ENCODE measurements at regions not wholly inside any gene's neighbourhood (a gene's known extent, or its start where the extent isn't known, plus 50 kb on each side); places are given as distances from the start of the nearest gene placed in this dataset.

DNA sequence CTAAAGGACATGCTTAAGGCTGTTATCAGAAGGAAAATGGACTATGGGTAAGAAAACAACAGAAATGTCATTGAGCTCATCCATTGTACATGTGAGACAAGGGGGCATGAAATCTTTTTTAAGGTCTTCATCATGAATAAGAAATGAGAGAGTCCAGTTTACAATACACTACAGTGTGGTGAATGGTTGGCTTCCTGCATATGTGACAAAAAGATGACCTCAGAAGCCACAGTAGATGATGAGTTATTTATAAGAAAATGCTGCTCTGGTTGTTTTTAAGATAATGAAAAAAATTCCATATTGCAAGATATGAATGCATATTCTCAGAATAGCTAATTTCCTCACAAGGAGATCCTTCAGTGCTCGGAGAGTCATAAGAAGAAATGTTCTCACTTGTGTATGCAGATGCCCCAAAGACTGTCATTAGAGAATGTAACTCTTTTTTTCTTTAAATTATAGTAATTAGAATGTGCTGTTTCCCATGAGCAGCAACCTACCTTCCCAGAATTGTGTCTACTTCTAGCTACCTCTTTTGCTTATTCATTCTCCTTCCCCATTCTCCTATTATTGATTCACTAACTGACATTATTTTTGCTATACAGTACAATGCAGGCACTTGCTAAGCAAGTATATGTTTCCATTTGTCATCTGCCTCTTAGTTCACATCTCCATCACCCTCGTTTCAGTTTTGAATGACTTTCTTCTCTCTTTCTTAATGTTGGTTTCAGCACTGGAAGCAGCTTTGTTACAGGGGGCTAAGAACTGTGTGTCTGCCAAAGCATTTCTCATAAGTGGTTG is 152.0 kb upstream of the PEX5L start:
- no peak overlapping the region for H2BK5ac ChIP-seq (ENCODE audit: low read depth, low read length, poor library complexity)

GRCh38 chr3:180189310-180189648 is 152.5 kb upstream of the PEX5L start:
- DNase-seq: no peak
- Histone ChIP-seq H2BK120ac (ENCODE audit: insufficient read depth, low read length, poor library complexity) (no peak overlapping the region), H3K27ac (ENCODE audit: low read depth, low read length) (no peak overlapping the region), H3K36me3 (ENCODE audit: control insufficient read depth in 1 of 2, insufficient read depth in 2 of 2, low read length in 2 of 2) (no peaks in the 10 kb centered on the region), H3K4me3 (ENCODE audit: low read depth, low read length) (no peak overlapping the region), H2AFZ (ENCODE audit: insufficient read depth, low read length, poor library complexity) (no peak overlapping the region), H3K14ac (ENCODE audit: low read length) (no peak overlapping the region), H3K9ac (ENCODE audit: low read length) (no peak overlapping the region), H3K18ac (ENCODE audit: low read length) (no peak overlapping the region), H4K12ac (ENCODE audit: low read depth, low read length) (no peak overlapping the region), H3K27me3 (ENCODE audit: insufficient read depth, low read length) (no peaks in the 10 kb centered on the region), H2BK12ac (ENCODE audit: low read length) (no peak overlapping the region), H3K4me2 (ENCODE audit: low read length) (no peak overlapping the region), H3K9me3 (ENCODE audit: insufficient read depth, low read depth, low read length) (no peaks in the 10 kb centered on the region), H4K8ac (ENCODE audit: low read depth, low read length) (no peak overlapping the region), H2AK5ac (ENCODE audit: low read length) (no peak overlapping the region), H3K79me1 (ENCODE audit: low read length) (no peaks in the 10 kb centered on the region), H3K23ac (ENCODE audit: low read length) (no peak overlapping the region), H2BK5ac (ENCODE audit: low read depth, low read length, poor library complexity) (no peak overlapping the region), H3K4me1 (ENCODE audit: control insufficient read depth in 1 of 2, insufficient read depth in 2 of 2, low read length in 2 of 2) (no peaks in the 10 kb centered on the region), H4K91ac (ENCODE audit: low read depth, low read length) (no peak overlapping the region), H3K79me2 (ENCODE audit: control insufficient read depth, insufficient read depth, low read length, poor library complexity) (no peaks in the 10 kb centered on the region), H3K4ac (ENCODE audit: low read depth, low read length) (no peak overlapping the region)
- WGBS (ENCODE audit: extremely low coverage, insufficient coverage, insufficient read length): no CpG with 5 or more reads among the region's 3 CpGs

More for the DNA sequence above, 152.0 kb upstream of the PEX5L start:
- no peak for DNase-seq
- Histone ChIP-seq H3K27me3 (ENCODE audit: insufficient read depth, low read length) (no peaks in the 10 kb centered on the region), H3K23ac (ENCODE audit: low read length) (no peak overlapping the region), H4K8ac (ENCODE audit: low read depth, low read length) (no peak overlapping the region), H3K27ac (ENCODE audit: low read depth, low read length) (no peak overlapping the region), H3K4me2 (ENCODE audit: low read length) (no peak overlapping the region), H2AFZ (ENCODE audit: insufficient read depth, low read length, poor library complexity) (no peak overlapping the region), H4K91ac (ENCODE audit: low read depth, low read length) (no peak overlapping the region), H3K9me3 (ENCODE audit: insufficient read depth, low read depth, low read length) (no peaks in the 10 kb centered on the region), H2BK120ac (ENCODE audit: insufficient read depth, low read length, poor library complexity) (no peak overlapping the region), H3K14ac (ENCODE audit: low read length) (no peak overlapping the region), H2AK5ac (ENCODE audit: low read length) (no peak overlapping the region), H3K18ac (ENCODE audit: low read length) (no peak overlapping the region), H3K4ac (ENCODE audit: low read depth, low read length) (no peak overlapping the region), H3K36me3 (ENCODE audit: control insufficient read depth in 1 of 2, insufficient read depth in 2 of 2, low read length in 2 of 2) (no peaks in the 10 kb centered on the region), H3K9ac (ENCODE audit: low read length) (no peak overlapping the region), H3K4me1 (ENCODE audit: control insufficient read depth in 1 of 2, insufficient read depth in 2 of 2, low read length in 2 of 2) (no peaks in the 10 kb centered on the region), H3K79me2 (ENCODE audit: control insufficient read depth, insufficient read depth, low read length, poor library complexity) (no peaks in the 10 kb centered on the region), H3K4me3 (ENCODE audit: low read depth, low read length) (no peak overlapping the region), H3K79me1 (ENCODE audit: low read length) (no peaks in the 10 kb centered on the region), H4K12ac (ENCODE audit: low read depth, low read length) (no peak overlapping the region), H2BK12ac (ENCODE audit: low read length) (no peak overlapping the region)
- no CpG with 5 or more reads among the region's 2 CpGs for whole genome bisulfite sequencing (ENCODE audit: extremely low coverage, insufficient coverage, insufficient read length)

- Histone ChIP-seq H3K14ac (ENCODE audit: low read length) (no peak overlapping the region), H4K91ac (ENCODE audit: low read depth, low read length) (no peak overlapping the region), H3K4ac (ENCODE audit: low read depth, low read length) (no peak overlapping the region), H4K8ac (ENCODE audit: low read depth, low read length) (no peak overlapping the region), H3K79me2 (ENCODE audit: control insufficient read depth, insufficient read depth, low read length, poor library complexity) (no peaks in the 10 kb centered on the region), H3K4me1 (ENCODE audit: control insufficient read depth in 1 of 2, insufficient read depth in 2 of 2, low read length in 2 of 2) (no peaks in the 10 kb centered on the region), H2BK120ac (ENCODE audit: insufficient read depth, low read length, poor library complexity) (no peak overlapping the region), H3K27me3 (ENCODE audit: insufficient read depth, low read length) (no peaks in the 10 kb centered on the region), H3K9ac (ENCODE audit: low read length) (no peak overlapping the region), H4K12ac (ENCODE audit: low read depth, low read length) (no peak overlapping the region), H2AK5ac (ENCODE audit: low read length) (no peak overlapping the region), H2AFZ (ENCODE audit: insufficient read depth, low read length, poor library complexity) (no peak overlapping the region), H3K23ac (ENCODE audit: low read length) (no peak overlapping the region), H3K27ac (ENCODE audit: low read depth, low read length) (no peak overlapping the region), H3K4me3 (ENCODE audit: low read depth, low read length) (no peak overlapping the region), H3K9me3 (ENCODE audit: insufficient read depth, low read depth, low read length) (no peaks in the 10 kb centered on the region), H3K79me1 (ENCODE audit: low read length) (no peaks in the 10 kb centered on the region), H3K4me2 (ENCODE audit: low read length) (no peak overlapping the region), H2BK12ac (ENCODE audit: low read length) (no peak overlapping the region), H3K36me3 (ENCODE audit: control insufficient read depth in 1 of 2, insufficient read depth in 2 of 2, low read length in 2 of 2) (no peaks in the 10 kb centered on the region), H3K18ac (ENCODE audit: low read length) (no peak overlapping the region), H2BK5ac (ENCODE audit: low read depth, low read length, poor library complexity) (no peak overlapping the region)
- DNase-seq: no peak
- no CpG with 5 or more reads among the region's 1 CpG for WGBS (ENCODE audit: extremely low coverage, insufficient coverage, insufficient read length)
These were observed 159.9 kb upstream of the PEX5L start for GRCh38 chr3:180196658-180197057.

DNA sequence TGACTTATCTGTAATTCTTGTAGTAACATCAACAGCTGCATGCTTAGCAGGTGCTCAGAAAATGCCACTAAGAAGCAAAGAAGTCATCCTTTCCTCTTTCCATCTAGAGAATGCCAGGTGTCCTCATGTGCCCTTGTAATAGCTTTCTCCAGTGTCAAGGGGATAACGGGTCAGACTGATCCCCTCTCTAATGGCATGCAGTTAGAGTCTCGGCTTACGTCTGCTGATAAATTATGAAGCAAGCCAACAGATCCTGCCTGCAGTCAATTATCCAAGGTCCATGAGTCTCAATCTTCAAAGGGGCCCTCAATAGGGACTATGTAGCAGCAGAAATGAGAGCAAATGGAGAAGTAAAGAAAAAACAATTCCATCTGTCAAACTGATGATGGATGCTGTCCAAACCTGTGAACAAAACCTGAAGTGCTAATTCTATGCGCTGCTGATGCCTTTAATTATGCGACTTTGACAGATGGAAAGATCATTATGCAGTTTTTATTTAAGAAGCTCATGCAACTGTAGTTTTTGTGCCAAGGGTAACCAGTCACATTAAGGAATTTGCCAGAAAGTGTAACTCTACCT is 162.8 kb upstream of the PEX5L start:
- H2BK12ac ChIP-seq (ENCODE audit: low read length): no peak overlapping the region
- H2BK5ac ChIP-seq (ENCODE audit: low read depth, low read length, poor library complexity): no peak overlapping the region
- no peak overlapping the region for H4K12ac ChIP-seq (ENCODE audit: low read depth, low read length)
- no peaks in the 10 kb centered on the region for H3K27me3 ChIP-seq (ENCODE audit: insufficient read depth, low read length)
- DNase-seq: no peak
- H3K9me3 ChIP-seq (ENCODE audit: insufficient read depth, low read depth, low read length): no peaks in the 10 kb centered on the region
- H3K23ac ChIP-seq (ENCODE audit: low read length): no peak overlapping the region
- no peak overlapping the region for H3K18ac ChIP-seq (ENCODE audit: low read length)
- no peak overlapping the region for H3K4ac ChIP-seq (ENCODE audit: low read depth, low read length)
- H3K14ac ChIP-seq (ENCODE audit: low read length): no peak overlapping the region
- H4K8ac ChIP-seq (ENCODE audit: low read depth, low read length): no peak overlapping the region
- no peak overlapping the region for H4K91ac ChIP-seq (ENCODE audit: low read depth, low read length)
- no peak overlapping the region for H2BK120ac ChIP-seq (ENCODE audit: insufficient read depth, low read length, poor library complexity)
- H3K4me1 ChIP-seq (ENCODE audit: control insufficient read depth in 1 of 2, insufficient read depth in 2 of 2, low read length in 2 of 2): no peaks in the 10 kb centered on the region
- no peaks in the 10 kb centered on the region for H3K79me1 ChIP-seq (ENCODE audit: low read length)
- H2AK5ac ChIP-seq (ENCODE audit: low read length): no peak overlapping the region
- H2AFZ ChIP-seq (ENCODE audit: insufficient read depth, low read length, poor library complexity): no peak overlapping the region
- H3K4me3 ChIP-seq (ENCODE audit: low read depth, low read length): no peak overlapping the region
- H3K9ac ChIP-seq (ENCODE audit: low read length): no peak overlapping the region
- H3K4me2 ChIP-seq (ENCODE audit: low read length): no peak overlapping the region
- no peak overlapping the region for H3K27ac ChIP-seq (ENCODE audit: low read depth, low read length)
- WGBS (ENCODE audit: extremely low coverage, insufficient coverage, insufficient read length): no CpG with 5 or more reads among the region's 5 CpGs
- H3K36me3 ChIP-seq (ENCODE audit: control insufficient read depth in 1 of 2, insufficient read depth in 2 of 2, low read length in 2 of 2): no peaks in the 10 kb centered on the region
- H3K79me2 ChIP-seq (ENCODE audit: control insufficient read depth, insufficient read depth, low read length, poor library complexity): no peaks in the 10 kb centered on the region

Data from trophoblast cell (in vitro differentiated cells and primary cell).